Pancreas (tissue), 10 donors: ENCODE measurements at regions not wholly inside any gene's neighbourhood (a gene's known extent, or its start where the extent isn't known, plus 50 kb on each side); places are given as distances from the start of the nearest gene placed in this dataset.

Experiments used
- ATAC-seq, 4 donors: fragments of 200-7000 bp; cut with Tn5 transposase; one replicate each; pipeline versions ENCODE4 v1.8.0 to v1.9.1; 2020; ENCODE audit warnings: mild to moderate bottlenecking in 4 of 4, moderate library complexity in 4 of 4
- DNase-seq, 6 donors: peaks; one replicate each; pipeline ENCODE4 v3.0.0-alpha.2; 2020
- FAIRE-seq: peaks from 2 replicates; lab custom pipeline; 2012; peaks lifted over from hg19 to GRCh38; lab: Jason Lieb, UNC
- H3K27ac ChIP-seq, 4 donors: fragments of 200-600 bp; sonication (generic); 1 replicate in 3 of 4; 2 replicates in 1 of 4; pipeline versions ENCODE4 v1.5.0 to v1.8.0; 2020
- H3K27me3 ChIP-seq, 4 donors: fragments of 200-600 bp; one replicate each; pipeline ENCODE4 v1.8.0; 2021
- H3K36me3 ChIP-seq, 3 donors: fragments of 200-600 bp; sonication (generic) in 1 of 3; one replicate each; pipeline versions ENCODE4 v1.5.0 to v1.8.0; 2020 to 2021
- H3K4me1 ChIP-seq, 3 donors: fragments of 200-600 bp; one replicate each; pipeline ENCODE4 v1.8.0; 2021
- H3K4me3 ChIP-seq, 4 donors: fragments of 200-600 bp; sonication (generic) in 2 of 4; one replicate each; pipeline versions ENCODE4 v1.5.0 to v1.8.0; 2020 to 2021
- H3K9me3 ChIP-seq, 4 donors: fragments of 200-600 bp; one replicate each; pipeline ENCODE4 v1.8.0; 2021
- WGBS, 2 donors: extraction: QIAGEN DNeasy Blood & Tissue Kit; methylation state at CpG; one replicate each; pipeline ENCODE4 v1.1.7; 2013; 5-methylcytosine and 5-hydroxymethylcytosine counted together
- intact Hi-C, 3 donors: fragments of 100-400 bp; cut with DNase I; formaldehyde crosslinking; loops; one replicate each; pipeline versions ENCODE4 v1.11.1 to v1.14.2; 2022
- TF ChIP-seq, protein P1 (sequence below), 4 donors: fragments of 200-600 bp; sonication (generic) in 3 of 4; IDR thresholded peaks; one replicate each; pipeline versions ENCODE4 v1.5.0 to v1.8.0; 2021; ENCODE audit warnings: antibody characterized with exemption in 4 of 4
- donor health status: healthy with polysubstance abuse.
- donor health status: DM: no; HTN: no; CAD: no; lungs with moderate emphysema.
- donor health status: DM: no; HTN: no; CAD: no.
- donor health status: control.
- donor health status: control.
- donor health status: Bipolar disorder and iron deficiency.
- donor health status: DM: yes; HTN: yes; CAD: no.
- donor health status: DM: no; HTN: no; CAD: no.
- donor health status: DM: no; HTN: no; CAD: no.
- donor health status: DM: yes; HTN: yes; CAD: no.

DNA sequence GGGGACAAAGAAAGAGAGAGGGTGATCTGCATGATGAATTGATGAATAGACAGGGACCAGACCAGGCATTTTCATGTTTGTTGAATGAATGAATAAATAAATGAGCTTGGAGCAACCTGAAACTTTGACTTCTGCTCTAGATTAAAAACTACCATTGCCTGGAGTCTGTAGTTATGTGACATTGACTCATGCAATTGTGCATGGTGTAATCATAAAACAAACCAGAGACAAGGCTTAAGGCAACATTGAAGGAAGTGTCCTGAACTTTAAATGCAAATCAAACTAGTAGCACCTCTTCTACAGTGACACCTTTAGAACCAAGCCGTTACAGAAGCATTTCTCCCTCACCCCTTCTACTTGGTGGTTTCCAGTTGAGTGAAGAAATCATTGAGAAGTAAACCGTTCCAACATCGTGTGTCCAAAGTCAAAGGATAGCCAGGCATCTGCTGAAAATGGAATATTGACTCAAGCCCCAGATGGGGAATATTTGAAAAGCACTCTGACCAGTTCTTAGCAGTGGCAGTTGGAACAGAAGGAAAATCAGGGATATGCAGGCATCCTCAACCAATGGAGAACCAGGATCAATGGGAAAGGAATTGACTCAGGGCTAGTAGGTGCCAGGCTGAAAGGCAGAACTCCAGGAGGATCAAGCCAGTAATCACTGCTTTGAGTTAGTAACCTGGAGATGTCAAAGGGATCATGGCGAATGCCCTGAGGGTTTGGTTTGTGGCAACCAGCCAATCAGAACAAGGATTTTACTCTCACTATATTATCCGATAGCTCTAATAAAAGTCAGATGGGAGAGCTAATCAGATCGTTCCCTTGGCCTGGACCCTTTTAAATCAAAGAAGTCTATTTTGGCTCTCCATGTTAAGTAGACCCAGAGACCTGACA is 171.2 kb upstream of the TSHZ2 start:
- FAIRE-seq = no peak
- Histone ChIP-seq H3K36me3 (no peaks in the 10 kb centered on the region), H3K9me3 (no peaks in the 10 kb centered on the region), H3K4me1 (peaks cover 0 to 12% (median 10%) of the 10 kb centered on the region in 3 donors), H3K27me3 (no peaks in the 10 kb centered on the region), H3K27ac (no peak overlapping the region), H3K4me3 (no peak overlapping the region)
- TF ChIP-seq, protein P1, sequence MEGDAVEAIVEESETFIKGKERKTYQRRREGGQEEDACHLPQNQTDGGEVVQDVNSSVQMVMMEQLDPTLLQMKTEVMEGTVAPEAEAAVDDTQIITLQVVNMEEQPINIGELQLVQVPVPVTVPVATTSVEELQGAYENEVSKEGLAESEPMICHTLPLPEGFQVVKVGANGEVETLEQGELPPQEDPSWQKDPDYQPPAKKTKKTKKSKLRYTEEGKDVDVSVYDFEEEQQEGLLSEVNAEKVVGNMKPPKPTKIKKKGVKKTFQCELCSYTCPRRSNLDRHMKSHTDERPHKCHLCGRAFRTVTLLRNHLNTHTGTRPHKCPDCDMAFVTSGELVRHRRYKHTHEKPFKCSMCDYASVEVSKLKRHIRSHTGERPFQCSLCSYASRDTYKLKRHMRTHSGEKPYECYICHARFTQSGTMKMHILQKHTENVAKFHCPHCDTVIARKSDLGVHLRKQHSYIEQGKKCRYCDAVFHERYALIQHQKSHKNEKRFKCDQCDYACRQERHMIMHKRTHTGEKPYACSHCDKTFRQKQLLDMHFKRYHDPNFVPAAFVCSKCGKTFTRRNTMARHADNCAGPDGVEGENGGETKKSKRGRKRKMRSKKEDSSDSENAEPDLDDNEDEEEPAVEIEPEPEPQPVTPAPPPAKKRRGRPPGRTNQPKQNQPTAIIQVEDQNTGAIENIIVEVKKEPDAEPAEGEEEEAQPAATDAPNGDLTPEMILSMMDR (IDR thresholded peaks at IDR 0.05) = no peak
- peak; percentile 15 to 49 (median 38) for ATAC-seq
- 50% methylated on average over 6 of the region's 6 CpGs for WGBS, 2 donors
- intact Hi-C loops = no loop called here
- DNase-seq = peak in 1 of 6 donors; percentile 8

DNA sequence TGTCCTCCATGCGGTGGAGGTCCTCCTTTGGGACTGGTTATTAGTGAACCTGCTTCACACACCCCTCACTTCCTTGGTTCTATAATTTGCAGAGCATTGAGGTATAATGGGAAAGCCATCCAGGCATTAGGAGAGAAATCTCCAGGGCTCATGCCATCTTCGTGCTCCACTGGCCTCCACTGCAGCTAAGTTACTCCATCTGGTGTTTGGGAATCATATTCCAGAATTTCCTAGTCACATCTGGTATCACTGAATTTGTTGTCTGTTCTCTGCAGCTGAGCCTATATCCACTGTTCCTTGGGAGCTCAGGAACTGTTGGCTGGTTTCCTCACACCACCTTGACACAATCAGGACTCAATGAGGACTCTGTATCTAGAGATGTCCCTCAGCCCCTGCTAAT is 173.0 kb upstream of the TSHZ2 start:
- H3K9me3 ChIP-seq = no peaks in the 10 kb centered on the region
- H3K36me3 ChIP-seq = no peaks in the 10 kb centered on the region
- ATAC-seq (no peak), DNase-seq (no peak), FAIRE-seq (no peak)
- no peak overlapping the region for H3K27ac ChIP-seq
- H3K27me3 ChIP-seq = no peaks in the 10 kb centered on the region
- peaks cover 0 to 7% (median 0%) of the 10 kb centered on the region in 3 donors for H3K4me1 ChIP-seq
- intact Hi-C loops = no loop called here
- TF ChIP-seq, protein P1 (IDR thresholded peaks at IDR 0.05) = no peak
- 96% methylated on average over 2 of the region's 2 CpGs for WGBS, 2 donors
- no peak overlapping the region for H3K4me3 ChIP-seq

DNA sequence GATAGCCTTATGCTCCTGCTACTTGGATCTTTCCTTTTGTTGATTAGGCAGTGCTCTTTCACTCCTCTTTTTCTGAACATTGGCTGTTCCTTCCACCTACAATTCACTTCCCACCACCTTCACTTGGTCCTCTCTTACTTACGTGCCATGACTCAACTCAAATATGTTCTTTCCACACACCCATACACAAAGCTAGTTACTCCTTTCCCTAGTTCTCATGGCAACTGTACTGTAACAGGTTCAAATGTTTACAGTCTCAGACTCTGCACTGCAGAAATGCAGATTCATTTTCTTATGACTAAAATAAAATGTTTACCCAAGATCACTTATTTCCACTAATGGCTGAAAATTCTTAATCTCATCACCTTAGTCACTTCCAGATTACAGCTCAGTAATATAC is 174.0 kb upstream of the TSHZ2 start:
- Histone ChIP-seq H3K27me3 (no peaks in the 10 kb centered on the region), H3K4me1 (peaks cover 0 to 7% (median 0%) of the 10 kb centered on the region in 3 donors), H3K9me3 (no peaks in the 10 kb centered on the region), H3K36me3 (no peaks in the 10 kb centered on the region), H3K27ac (no peak overlapping the region), H3K4me3 (no peak overlapping the region)
- FAIRE-seq (no peak), ATAC-seq (no peak), DNase-seq (no peak)
- TF ChIP-seq, protein P1 (IDR thresholded peaks at IDR 0.05) = no peak
- WGBS, 2 donors = 86 to 90% methylated on average over 1 of the region's 1 CpG
- intact Hi-C loops = no loop called here

DNA sequence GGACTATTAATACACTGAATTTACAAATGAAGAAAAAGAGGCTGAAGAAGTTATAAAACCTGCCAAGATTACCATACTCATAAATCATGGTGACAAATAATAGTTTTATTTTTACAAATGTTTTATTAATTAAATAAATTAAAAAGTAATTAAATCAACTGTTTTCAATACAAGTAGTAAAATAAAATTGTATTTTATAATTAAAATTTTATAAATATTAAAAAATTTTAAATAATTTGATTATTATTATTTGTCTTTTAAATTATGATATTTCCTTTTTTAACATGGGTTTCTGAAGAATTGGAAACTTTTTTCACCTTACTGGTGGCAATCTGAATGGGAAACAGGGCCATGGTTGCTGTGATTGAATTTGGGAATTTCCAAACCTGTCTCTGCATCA is 177.3 kb upstream of the TSHZ2 start:
- TF ChIP-seq, protein P1 (IDR thresholded peaks at IDR 0.05) = no peak
- FAIRE-seq = peak; percentile 89
- H3K4me1 ChIP-seq = peaks cover 0 to 3% (median 0%) of the 10 kb centered on the region in 3 donors
- no peaks in the 10 kb centered on the region for H3K9me3 ChIP-seq
- intact Hi-C loops = no loop called here
- DNase-seq = no peak
- no peaks in the 10 kb centered on the region for H3K27me3 ChIP-seq
- no peak overlapping the region for H3K4me3 ChIP-seq
- no peak overlapping the region for H3K27ac ChIP-seq
- H3K36me3 ChIP-seq = no peaks in the 10 kb centered on the region
- no peak for ATAC-seq
